Bronchial epithelial cell (primary cell): ENCODE measurements at regions not wholly inside any gene's neighbourhood (a gene's known extent, or its start where the extent isn't known, plus 50 kb on each side); places are given as distances from the start of the nearest gene placed in this dataset.
"Not testable (repeated sequence)": the region's sequence is repeated elsewhere in the genome, so short reads cannot be mapped to it uniquely, and the experiment has no call there.

Experiments
- DNase-seq: peaks from one replicate; pipeline ENCODE4 v3.0.0-alpha.2; 2010; ENCODE audit warnings: low read depth
- FAIRE-seq: peaks from 2 replicates; lab custom pipeline; 2011; peaks lifted over from hg19 to GRCh38; lab: Jason Lieb, UNC
- H3K27me3 ChIP-seq: 2 replicates; pipeline ENCODE4 v1.5.1; 2011; ENCODE audit warnings: low read length; ENCODE audit not compliant: control insufficient read depth, insufficient read depth
- H3K36me3 ChIP-seq: 2 replicates; pipeline ENCODE4 v1.5.1; 2011; ENCODE audit warnings: low read length; ENCODE audit not compliant: control insufficient read depth, insufficient read depth
- H3K4me3 ChIP-seq: 2 replicates; pipeline ENCODE4 v1.5.1; 2011; ENCODE audit warnings: mild to moderate bottlenecking, low read depth, low read length, control low read depth
- TF ChIP-seq, protein P1 (sequence below): IDR thresholded peaks from 2 replicates; pipeline ENCODE4 v1.5.1; 2011; ENCODE audit warnings: mild to moderate bottlenecking, moderate library complexity, low read length, control low read depth, inconsistent platforms; ENCODE audit not compliant: insufficient read depth, severe bottlenecking

DNA sequence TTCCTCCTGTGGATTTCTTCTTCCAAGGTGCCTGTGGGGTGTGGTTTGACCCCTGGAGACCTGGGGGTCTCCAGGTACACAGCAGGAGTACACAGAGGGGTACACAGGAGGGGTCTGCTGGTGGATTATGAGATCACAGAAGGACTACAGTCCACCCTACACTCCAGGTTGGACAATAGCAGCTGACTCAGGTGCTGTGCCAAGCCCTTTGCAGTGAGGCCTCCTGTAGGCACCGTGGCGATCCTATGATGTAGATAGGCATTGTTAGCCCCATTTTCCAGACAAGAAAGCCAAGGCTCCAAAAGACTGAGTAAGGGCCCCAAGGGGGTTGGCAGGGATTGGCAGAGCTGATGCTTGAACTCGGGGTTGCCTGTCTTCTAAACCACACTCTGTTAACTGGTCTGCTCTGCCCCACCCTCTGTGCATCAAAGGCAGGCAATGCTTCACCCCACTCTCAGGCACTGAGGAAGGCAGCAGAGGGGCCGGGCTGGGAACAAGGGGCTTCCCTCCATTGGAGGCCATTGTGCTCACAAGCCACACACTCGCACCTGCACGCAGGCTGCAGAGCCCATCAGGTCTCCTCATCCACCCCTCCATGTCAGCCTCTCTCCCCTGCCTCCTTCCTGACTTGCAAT lies 77.5 kb upstream of the SIRPA start:
- Histone ChIP-seq H3K36me3 (no peaks in the 10 kb centered on the region), H3K4me3 (no peak overlapping the region), H3K27me3 (no peaks in the 10 kb centered on the region)
- FAIRE-seq (no peak), DNase-seq (no peak)
- TF ChIP-seq, protein P1, sequence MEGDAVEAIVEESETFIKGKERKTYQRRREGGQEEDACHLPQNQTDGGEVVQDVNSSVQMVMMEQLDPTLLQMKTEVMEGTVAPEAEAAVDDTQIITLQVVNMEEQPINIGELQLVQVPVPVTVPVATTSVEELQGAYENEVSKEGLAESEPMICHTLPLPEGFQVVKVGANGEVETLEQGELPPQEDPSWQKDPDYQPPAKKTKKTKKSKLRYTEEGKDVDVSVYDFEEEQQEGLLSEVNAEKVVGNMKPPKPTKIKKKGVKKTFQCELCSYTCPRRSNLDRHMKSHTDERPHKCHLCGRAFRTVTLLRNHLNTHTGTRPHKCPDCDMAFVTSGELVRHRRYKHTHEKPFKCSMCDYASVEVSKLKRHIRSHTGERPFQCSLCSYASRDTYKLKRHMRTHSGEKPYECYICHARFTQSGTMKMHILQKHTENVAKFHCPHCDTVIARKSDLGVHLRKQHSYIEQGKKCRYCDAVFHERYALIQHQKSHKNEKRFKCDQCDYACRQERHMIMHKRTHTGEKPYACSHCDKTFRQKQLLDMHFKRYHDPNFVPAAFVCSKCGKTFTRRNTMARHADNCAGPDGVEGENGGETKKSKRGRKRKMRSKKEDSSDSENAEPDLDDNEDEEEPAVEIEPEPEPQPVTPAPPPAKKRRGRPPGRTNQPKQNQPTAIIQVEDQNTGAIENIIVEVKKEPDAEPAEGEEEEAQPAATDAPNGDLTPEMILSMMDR, result no peak

DNA sequence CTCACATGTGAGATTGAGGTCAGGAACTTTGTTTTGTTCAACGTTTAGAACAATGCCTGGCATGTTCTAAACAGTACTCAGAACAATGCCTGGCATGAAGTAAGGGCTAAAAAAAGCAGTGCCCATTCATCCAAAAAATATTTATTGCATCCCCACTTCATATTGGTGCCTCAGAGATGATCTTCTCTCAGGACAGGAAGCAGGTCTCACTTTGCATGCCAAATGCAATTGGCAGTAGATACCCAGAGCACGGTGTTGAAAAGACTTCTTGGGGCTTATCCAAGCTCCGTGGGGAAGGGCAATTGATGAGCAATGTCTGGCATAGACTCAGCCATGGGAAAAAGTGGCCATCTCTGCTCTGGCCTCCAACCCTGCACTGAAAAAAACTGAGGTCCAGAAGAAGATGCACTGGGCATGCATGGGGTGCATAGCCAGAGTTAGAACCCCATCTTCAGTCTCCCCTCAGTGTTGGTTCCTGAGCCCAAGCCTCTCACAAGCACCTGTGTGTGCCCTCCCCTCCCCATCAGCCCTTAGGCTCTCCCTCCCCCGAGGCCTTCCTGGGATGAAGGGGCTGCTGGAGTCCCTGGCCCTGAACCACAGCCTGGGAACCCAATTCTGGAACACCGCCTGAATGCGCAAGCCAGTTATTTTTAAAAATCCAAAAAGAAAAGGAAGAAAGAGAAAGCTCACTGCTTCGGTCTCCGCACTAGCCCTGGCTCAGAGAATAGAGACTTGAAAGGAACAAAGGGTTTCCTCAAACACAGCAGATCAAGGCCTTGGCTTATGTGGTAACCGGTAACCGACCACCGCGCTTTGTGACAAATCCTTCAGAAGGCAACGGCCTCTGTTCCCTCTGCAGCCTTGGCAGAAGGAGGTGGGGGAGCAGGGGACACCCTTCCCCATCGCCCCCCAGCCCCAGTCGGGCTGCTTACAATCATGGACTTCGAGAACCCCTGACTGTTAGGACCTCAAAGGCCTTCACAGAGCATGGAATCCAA lies 78.5 kb upstream of the SIRPA start:
- Histone ChIP-seq H3K36me3 (no peaks in the 10 kb centered on the region), H3K4me3 (no peak overlapping the region), H3K27me3 (no peaks in the 10 kb centered on the region)
- DNase-seq (peak; percentile 85), FAIRE-seq (peak; percentile 60)
- TF ChIP-seq, protein P1, result no peak

DNA sequence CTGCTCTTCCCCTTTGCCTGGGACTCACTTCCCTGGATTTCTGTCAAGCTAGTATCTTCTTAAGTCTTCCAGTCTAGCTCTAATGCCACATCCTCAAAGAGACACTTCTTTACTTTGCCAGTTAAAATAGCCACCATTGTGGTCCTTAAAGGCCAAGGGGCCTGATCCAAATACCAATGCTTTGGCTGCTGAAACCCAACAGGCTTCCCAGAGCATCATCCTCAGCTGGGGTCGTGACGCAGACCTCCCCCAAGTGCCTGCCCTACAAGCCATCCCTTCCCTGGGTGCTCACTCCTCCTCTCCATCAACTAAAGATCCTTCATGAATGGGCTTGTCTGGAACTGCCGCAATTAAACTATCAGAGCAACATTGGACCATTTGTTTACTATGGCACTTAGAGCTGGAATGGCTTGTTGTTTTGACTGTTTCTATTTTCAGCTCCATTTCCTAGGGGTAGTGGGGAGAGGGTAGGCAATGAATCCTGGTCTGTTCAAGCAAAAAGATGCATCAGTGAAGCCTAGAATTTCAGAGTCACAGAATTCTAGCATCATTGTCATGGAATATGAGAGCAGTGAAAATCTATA lies 79.6 kb upstream of the SIRPA start:
- Histone ChIP-seq H3K36me3 (no peaks in the 10 kb centered on the region), H3K4me3 (no peak overlapping the region), H3K27me3 (no peaks in the 10 kb centered on the region)
- FAIRE-seq (no peak), DNase-seq (no peak)
- TF ChIP-seq, protein P1, result no peak

DNA sequence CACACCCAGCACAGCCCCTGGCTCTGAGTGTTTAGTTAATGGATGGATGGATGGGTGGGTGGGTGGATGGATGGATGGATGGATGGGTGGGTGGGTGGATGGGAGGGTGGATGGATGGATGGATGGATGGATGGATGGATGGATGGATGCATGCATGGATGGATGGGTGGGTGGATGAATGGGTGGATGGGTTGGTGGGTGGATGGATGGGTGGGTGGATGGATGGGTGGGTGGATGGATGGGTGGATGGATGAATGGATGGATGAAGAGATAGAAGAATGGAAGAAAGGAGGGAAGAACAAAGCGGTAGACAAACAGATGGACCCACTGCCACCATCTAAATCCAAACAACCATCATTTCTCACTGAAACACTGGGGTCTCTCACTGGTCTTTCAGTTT lies 80.3 kb upstream of the SIRPA start:
- H3K27me3 ChIP-seq, FAIRE-seq: not testable (repeated sequence)

DNA sequence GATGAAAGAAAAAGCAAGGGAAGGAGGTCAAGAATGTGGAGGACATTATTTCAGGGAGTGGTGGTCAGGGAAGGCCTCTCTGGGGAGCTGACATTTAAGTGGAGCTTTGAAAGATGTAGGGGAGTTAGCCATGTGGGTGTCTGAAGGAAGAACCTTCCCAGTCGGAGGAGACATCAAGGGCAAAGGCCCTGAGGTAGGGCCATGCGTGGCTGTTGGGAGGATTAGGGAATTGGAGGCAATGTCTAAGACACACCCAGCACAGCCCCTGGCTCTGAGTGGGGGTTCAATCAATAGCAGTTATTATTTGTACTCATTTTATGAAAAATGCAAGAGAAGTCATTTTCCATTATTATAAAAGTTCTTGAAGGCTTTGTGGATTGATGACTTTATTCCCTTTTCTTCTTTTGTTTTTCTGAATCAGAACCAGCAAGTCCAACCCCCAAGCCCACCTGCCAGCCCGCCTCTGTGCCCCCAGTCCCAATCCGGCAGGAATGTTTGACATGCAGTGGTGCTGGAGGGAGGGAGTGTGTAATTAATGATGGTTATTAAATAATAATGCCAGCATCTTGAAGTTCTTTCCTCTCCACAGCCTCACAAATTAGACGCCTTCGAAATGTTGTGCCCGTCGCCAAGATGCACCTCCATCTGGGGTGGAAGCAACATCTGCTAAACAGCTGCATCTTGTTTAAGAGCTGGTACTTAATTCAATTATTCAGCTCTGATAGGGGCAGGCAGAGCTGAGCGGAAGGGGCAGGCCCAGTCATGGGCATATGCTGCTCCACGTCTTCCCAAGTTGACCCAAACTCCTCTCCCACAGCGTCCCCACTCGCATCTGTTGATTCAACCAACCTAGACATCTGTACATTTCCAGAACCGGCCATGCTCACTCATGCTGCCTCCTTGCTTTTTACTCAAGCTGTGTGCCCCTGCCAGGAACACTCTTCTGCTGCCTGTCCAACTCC lies 81.3 kb upstream of the SIRPA start:
- no peaks in the 10 kb centered on the region for H3K27me3 ChIP-seq
- H3K4me3 ChIP-seq, result no peak overlapping the region
- TF ChIP-seq, protein P1, result no peak
- DNase-seq, result no peak
- FAIRE-seq, result no peak
- H3K36me3 ChIP-seq, result no peaks in the 10 kb centered on the region

More for the DNA sequence above, 80.3 kb upstream of the SIRPA start:
- H3K4me3 ChIP-seq, H3K36me3 ChIP-seq, DNase-seq: not testable (repeated sequence)
